ENCODE measurements at regions not wholly inside any gene's neighbourhood (a gene's known extent, or its start where the extent isn't known, plus 50 kb on each side); places are given as distances from the start of the nearest gene placed in this dataset.
A peak's percentile ranks its signal among the peaks of the same experiment; 100 is the strongest.

- ATAC-seq (no peak), DNase-seq (no peak)
- WGBS, 2 donors = 81 to 92% methylated on average over 15 of the region's 15 CpGs
- H3K36me3 ChIP-seq (replicated peaks in 1 of 2; ENCODE audit: insufficient read depth in 1 of 2, low read depth in 2 of 2) = no peaks in the 10 kb centered on the region
- no peak overlapping the region for H3K27ac ChIP-seq
- no peaks in the 10 kb centered on the region for H3K9me3 ChIP-seq
- intact Hi-C loops (cut with DNase I) = no loop called here
- H3K27me3 ChIP-seq = no peaks in the 10 kb centered on the region
- no peak overlapping the region for H3K4me3 ChIP-seq
- no peaks in the 10 kb centered on the region for H3K4me1 ChIP-seq
- TF ChIP-seq POLR2A (IDR thresholded peaks at IDR 0.05) (no peak), CTCF (IDR thresholded peaks at IDR 0.05) (no peak)
These were observed 313.2 kb upstream of the HS6ST1 start for GRCh38 chr2:128631698-128632500.

GRCh38 chr2:128632501-128632800 lies 313.8 kb upstream of the HS6ST1 start:
- no peak for TF ChIP-seq CTCF (IDR thresholded peaks at IDR 0.05)
- no peak for TF ChIP-seq POLR2A (IDR thresholded peaks at IDR 0.05)
- Histone ChIP-seq H3K9me3 (no peaks in the 10 kb centered on the region), H3K4me1 (no peaks in the 10 kb centered on the region), H3K27me3 (no peaks in the 10 kb centered on the region), H3K27ac (no peak overlapping the region), H3K4me3 (no peak overlapping the region), H3K36me3 (replicated peaks in 1 of 2; ENCODE audit: insufficient read depth in 1 of 2, low read depth in 2 of 2) (no peaks in the 10 kb centered on the region)
- intact Hi-C loops (cut with DNase I) = no loop called here
- 81 to 87% methylated on average over 6 of the region's 6 CpGs for WGBS, 2 donors
- DNase-seq (no peak), ATAC-seq (no peak)

- no peak for ATAC-seq
- WGBS, 2 donors = 88 to 92% methylated on average over 3 of the region's 3 CpGs
- TF ChIP-seq POLR2A (IDR thresholded peaks at IDR 0.05) = no peak
- no peak for TF ChIP-seq CTCF (IDR thresholded peaks at IDR 0.05)
These were observed 314.8 kb upstream of the HS6ST1 start for GRCh38 chr2:128633501-128633900.

GRCh38 chr2:128635361-128635900 lies 316.8 kb upstream of the HS6ST1 start:
- 79 to 83% methylated on average over 8 of the region's 8 CpGs for WGBS, 2 donors
- Histone ChIP-seq H3K9me3 (no peaks in the 10 kb centered on the region), H3K27me3 (no peaks in the 10 kb centered on the region), H3K4me3 (no peak overlapping the region), H3K4me1 (no peaks in the 10 kb centered on the region), H3K27ac (no peak overlapping the region), H3K36me3 (replicated peaks in 1 of 2; ENCODE audit: insufficient read depth in 1 of 2, low read depth in 2 of 2) (no peaks in the 10 kb centered on the region)
- ATAC-seq = no peak
- TF ChIP-seq CTCF (IDR thresholded peaks at IDR 0.05) (no peak), POLR2A (IDR thresholded peaks at IDR 0.05) (no peak)
- intact Hi-C loops (cut with DNase I) = no loop called here
- peak in 1 of 4 donors; percentile 1 for DNase-seq

More at GRCh38 chr2:128633501-128633900, 314.8 kb upstream of the HS6ST1 start:
- no peaks in the 10 kb centered on the region for H3K36me3 ChIP-seq (replicated peaks in 1 of 2; ENCODE audit: insufficient read depth in 1 of 2, low read depth in 2 of 2)
- H3K4me3 ChIP-seq = no peak overlapping the region
- H3K27me3 ChIP-seq = no peaks in the 10 kb centered on the region
- DNase-seq = no peak
- H3K27ac ChIP-seq = no peak overlapping the region
- H3K4me1 ChIP-seq = no peaks in the 10 kb centered on the region
- intact Hi-C loops (cut with DNase I) = no loop called here
- no peaks in the 10 kb centered on the region for H3K9me3 ChIP-seq

- no peaks in the 10 kb centered on the region for H3K9me3 ChIP-seq
- DNase-seq = no peak
- H3K27ac ChIP-seq = no peak overlapping the region
- WGBS, 2 donors = 60 to 69% methylated on average over 1 to 5 of the region's 5 CpGs
- H3K4me3 ChIP-seq = no peak overlapping the region
- H3K4me1 ChIP-seq = no peaks in the 10 kb centered on the region
- intact Hi-C loops (cut with DNase I) = no loop called here
- no peaks in the 10 kb centered on the region for H3K27me3 ChIP-seq
- ATAC-seq = no peak
- H3K36me3 ChIP-seq (replicated peaks in 1 of 2; ENCODE audit: insufficient read depth in 1 of 2, low read depth in 2 of 2) = no peaks in the 10 kb centered on the region
- TF ChIP-seq POLR2A (IDR thresholded peaks at IDR 0.05) (no peak), CTCF (IDR thresholded peaks at IDR 0.05) (no peak)
These were observed 318.1 kb upstream of the HS6ST1 start for GRCh38 chr2:128636802-128637147.
